WTC11 (cell line): ENCODE measurements at regions not wholly inside any gene's neighbourhood (a gene's known extent, or its start where the extent isn't known, plus 50 kb on each side); places are given as distances from the start of the nearest gene placed in this dataset.

Experiments used
- ATAC-seq: fragments of 200-7000 bp; cut with Tn5 transposase; 2 replicates; pipeline ENCODE4 v1.10.0; 2021; ENCODE audit warnings: mild to moderate bottlenecking, moderate library complexity
- CTCF ChIA-PET: fragments of 300-600 bp; sonication (Branson Sonifier 250); formaldehyde crosslinking; loops from one replicate; lab custom pipeline; 2021; ENCODE audit warnings: antibody characterized with exemption; lab: Charles Lee
- POLR2A ChIA-PET: fragments of 350-600 bp; sonication (Branson Sonifier 250); formaldehyde crosslinking; loops from one replicate; lab custom pipeline; 2021; ENCODE audit warnings: antibody characterized with exemption; lab: Charles Lee
- DNase-seq: peaks from one replicate; pipeline ENCODE4 v3.0.0; 2021; ENCODE audit warnings: low spot score
- H3K27ac Mint-ChIP-seq: 2 replicates; pipeline ENCODE4 v1.8.0; 2021; ENCODE audit warnings: mixed read lengths
- H3K27me3 Mint-ChIP-seq: 2 replicates; pipeline ENCODE4 v1.8.0; 2021; ENCODE audit warnings: low read depth, mild to moderate bottlenecking, moderate library complexity, mixed read lengths
- H3K36me3 Mint-ChIP-seq: 2 replicates; pipeline ENCODE4 v1.8.0; 2021; ENCODE audit warnings: mixed read lengths
- H3K4me1 Mint-ChIP-seq: 2 replicates; pipeline ENCODE4 v1.8.0; 2022; ENCODE audit warnings: mixed read lengths
- H3K4me3 Mint-ChIP-seq: 2 replicates; pipeline ENCODE4 v1.8.0; 2021; ENCODE audit warnings: mild to moderate bottlenecking, moderate library complexity, mixed read lengths
- H3K9me3 Mint-ChIP-seq: 2 replicates; pipeline ENCODE4 v1.8.0; 2021; ENCODE audit warnings: mixed read lengths
- ESRRA ChIP-seq: sonication (generic); formaldehyde crosslinking; IDR thresholded peaks from 2 replicates; pipeline ENCODE4 v1.8.1; 2022; ENCODE audit warnings: mild to moderate bottlenecking, missing genetic modification reagents, borderline replicate concordance
- FOXJ3 ChIP-seq: sonication (generic); formaldehyde crosslinking; IDR thresholded peaks from 2 replicates; pipeline ENCODE4 v1.9.0; 2021; ENCODE audit warnings: missing genetic modification reagents, mild to moderate bottlenecking, borderline replicate concordance
- FOXK1 ChIP-seq: sonication (generic); formaldehyde crosslinking; IDR thresholded peaks from 2 replicates; pipeline ENCODE4 v1.8.0; 2022; ENCODE audit warnings: mild to moderate bottlenecking, moderate library complexity, missing genetic modification reagents
- FOXP1 ChIP-seq: sonication (generic); formaldehyde crosslinking; IDR thresholded peaks from 2 replicates; pipeline ENCODE4 v1.8.0; 2022; ENCODE audit warnings: missing genetic modification reagents, mild to moderate bottlenecking, moderate library complexity, borderline replicate concordance
- JUN ChIP-seq: sonication (generic); formaldehyde crosslinking; IDR thresholded peaks from 2 replicates; pipeline ENCODE4 v1.8.0; 2023; ENCODE audit warnings: mild to moderate bottlenecking, missing genetic modification reagents
- NFE2L1 ChIP-seq: sonication (generic); formaldehyde crosslinking; IDR thresholded peaks from 2 replicates; pipeline ENCODE4 v1.8.1; 2023; ENCODE audit warnings: missing genetic modification reagents
- PRDM15 ChIP-seq: sonication (generic); formaldehyde crosslinking; IDR thresholded peaks from 2 replicates; pipeline ENCODE4 v1.8.0; 2022; ENCODE audit warnings: missing genetic modification reagents
- PRRX2 ChIP-seq: fragments of 250-450 bp; sonication (Bioruptor Pico); IDR thresholded peaks from 2 replicates; pipeline ENCODE4 v1.8.0; 2021; ENCODE audit warnings: mild to moderate bottlenecking
- SMAD4 ChIP-seq: sonication (generic); formaldehyde crosslinking; IDR thresholded peaks from 2 replicates; pipeline ENCODE4 v1.8.0; 2022; ENCODE audit warnings: mild to moderate bottlenecking, missing genetic modification reagents
- TEAD1 ChIP-seq: sonication (generic); formaldehyde crosslinking; IDR thresholded peaks from 2 replicates; pipeline ENCODE4 v1.8.0; 2022; ENCODE audit warnings: mild to moderate bottlenecking, missing genetic modification reagents
- ZNF232 ChIP-seq: sonication (generic); formaldehyde crosslinking; IDR thresholded peaks from 2 replicates; pipeline ENCODE4 v1.8.0; 2022; ENCODE audit warnings: mild to moderate bottlenecking, missing genetic modification reagents
- ZNF423 ChIP-seq: fragments of 250-450 bp; sonication (Bioruptor Pico); IDR thresholded peaks from 2 replicates; pipeline ENCODE4 v2.1.2; 2022; ENCODE audit warnings: mild to moderate bottlenecking, moderate library complexity
- TF ChIP-seq, protein P1 (sequence below): sonication (generic); formaldehyde crosslinking; IDR thresholded peaks from 2 replicates; pipeline ENCODE4 v1.8.1; 2023; ENCODE audit warnings: mild to moderate bottlenecking, missing genetic modification reagents, moderate library complexity
- TF ChIP-seq, protein P2 (sequence below): fragments of 250-450 bp; sonication (Bioruptor Pico); IDR thresholded peaks from 2 replicates; pipeline ENCODE4 v1.9.0; 2021; ENCODE audit warnings: mild to moderate bottlenecking
- TF ChIP-seq, protein P3 (sequence below): sonication (generic); formaldehyde crosslinking; IDR thresholded peaks from 2 replicates; pipeline ENCODE4 v1.8.0; 2022; ENCODE audit warnings: mild to moderate bottlenecking, missing genetic modification reagents
- TF ChIP-seq, protein P4 (sequence below): fragments of 250-450 bp; sonication (Bioruptor Pico); IDR thresholded peaks from 2 replicates; pipeline ENCODE4 v1.9.0; 2021; ENCODE audit warnings: moderate library complexity, mild to moderate bottlenecking, inconsistent platforms, borderline replicate concordance

DNA sequence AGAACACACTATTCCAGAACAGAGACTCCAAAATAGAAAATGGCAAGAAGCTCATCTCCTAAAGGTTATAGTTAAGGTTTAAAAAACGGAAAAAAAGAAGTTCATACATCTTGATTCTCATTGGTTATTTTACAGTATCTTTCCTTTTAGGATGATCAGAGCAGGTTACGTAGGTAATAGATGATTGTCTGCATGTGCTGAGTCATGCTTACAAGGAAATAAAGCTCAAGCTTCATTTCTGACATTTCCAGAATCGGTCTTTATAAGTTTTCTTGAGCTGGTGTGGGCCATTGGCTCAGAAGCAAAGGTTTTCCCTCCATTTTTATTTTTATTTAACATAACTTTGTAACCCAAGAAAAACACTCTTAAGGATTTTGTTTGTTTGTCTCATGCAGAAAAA lies 1030.3 kb upstream of the CDH8 start:
- TF ChIP-seq, protein P1, sequence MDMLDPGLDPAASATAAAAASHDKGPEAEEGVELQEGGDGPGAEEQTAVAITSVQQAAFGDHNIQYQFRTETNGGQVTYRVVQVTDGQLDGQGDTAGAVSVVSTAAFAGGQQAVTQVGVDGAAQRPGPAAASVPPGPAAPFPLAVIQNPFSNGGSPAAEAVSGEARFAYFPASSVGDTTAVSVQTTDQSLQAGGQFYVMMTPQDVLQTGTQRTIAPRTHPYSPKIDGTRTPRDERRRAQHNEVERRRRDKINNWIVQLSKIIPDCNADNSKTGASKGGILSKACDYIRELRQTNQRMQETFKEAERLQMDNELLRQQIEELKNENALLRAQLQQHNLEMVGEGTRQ (CRISPR knock-in tag): no peak
- TF ChIP-seq ZNF423: no peak
- Mint-ChIP-seq H3K27me3 (no peaks in the 10 kb centered on the region; the same call in 1 of the 2 replicates), H3K27ac (peak overlapping the region; percentile 43; the same call in 1 of the 2 replicates), H3K36me3 (no peaks in the 10 kb centered on the region; the same call in none of the 2 replicates), H3K4me1 (peaks cover 50% of the 10 kb centered on the region), H3K4me3 (no peak overlapping the region), H3K9me3 (peaks cover 7% of the 10 kb centered on the region)
- ChIA-PET POLR2A (no interaction called here), CTCF (no interaction called here)
- DNase-seq (no peak), ATAC-seq (no peak)

DNA sequence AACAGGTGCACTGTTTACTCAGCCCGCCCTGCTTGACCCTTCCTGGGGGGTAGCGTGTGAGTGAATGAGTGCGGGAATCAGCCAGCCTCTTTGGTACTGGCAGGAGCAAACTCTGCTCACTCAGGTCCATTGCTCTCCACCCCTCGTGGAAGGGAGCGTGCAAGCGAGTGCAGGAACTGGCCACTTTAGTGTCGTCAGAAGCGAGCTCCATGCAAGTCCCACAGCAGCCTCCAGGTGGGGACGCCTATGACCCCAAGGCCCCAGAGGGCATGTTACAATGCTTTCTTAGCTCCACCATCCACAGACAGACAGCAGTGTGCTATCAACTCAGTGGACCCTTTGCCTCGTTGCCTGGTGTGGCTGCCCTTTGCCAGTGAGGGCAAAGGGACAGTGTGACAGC lies 1025.1 kb upstream of the CDH8 start:
- POLR2A ChIA-PET: no interaction called here
- H3K4me3 Mint-ChIP-seq: no peak overlapping the region
- no peaks in the 10 kb centered on the region; the same call in 1 of the 2 replicates for H3K27me3 Mint-ChIP-seq
- CTCF ChIA-PET: interaction anchor here (1.0 to 1.1 kb wide), 3 partner anchors 10 to 228 kb away, joined by 3 to 6 read pairs (median 4); no protein-coding TSS in a partner anchor
- ATAC-seq: peak; percentile 82
- no peak overlapping the region for H3K27ac Mint-ChIP-seq
- no peak for TF ChIP-seq PRRX2 (CRISPR knock-in tag)
- peaks cover 3% of the 10 kb centered on the region; the same call in 1 of the 2 replicates for H3K9me3 Mint-ChIP-seq
- H3K36me3 Mint-ChIP-seq: no peaks in the 10 kb centered on the region; the same call in 1 of the 2 replicates
- peak; percentile 27 for DNase-seq
- peaks cover 18% of the 10 kb centered on the region for H3K4me1 Mint-ChIP-seq

DNA sequence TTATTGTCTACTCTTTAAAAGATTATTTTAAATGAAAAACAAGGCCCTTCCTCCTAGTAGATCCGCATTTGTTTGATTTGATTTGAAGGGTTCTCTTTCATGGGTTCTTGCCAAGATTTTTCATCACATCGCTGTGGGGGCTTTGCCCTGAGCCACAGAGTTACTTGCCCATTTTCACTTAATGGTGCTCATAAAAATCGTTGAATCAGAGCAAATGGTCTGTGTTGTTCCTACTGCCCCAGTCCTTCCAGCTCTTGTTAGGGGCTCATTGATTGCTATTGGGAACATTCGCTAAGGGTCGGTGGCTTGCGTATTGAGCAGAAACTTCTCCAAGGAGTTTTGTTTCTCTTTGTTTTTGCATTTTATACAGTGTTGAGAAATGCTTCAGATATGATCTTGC lies 1023.4 kb upstream of the CDH8 start:
- POLR2A ChIA-PET: no interaction called here
- no peak for DNase-seq
- Mint-ChIP-seq H3K36me3 (no peaks in the 10 kb centered on the region; the same call in 1 of the 2 replicates), H3K4me3 (no peak overlapping the region), H3K27me3 (no peaks in the 10 kb centered on the region), H3K4me1 (peaks cover 7% of the 10 kb centered on the region; the same call in 1 of the 2 replicates), H3K9me3 (peaks cover 3% of the 10 kb centered on the region; the same call in 1 of the 2 replicates), H3K27ac (no peak overlapping the region)
- CTCF ChIA-PET: no interaction called here
- TF ChIP-seq, protein P2, sequence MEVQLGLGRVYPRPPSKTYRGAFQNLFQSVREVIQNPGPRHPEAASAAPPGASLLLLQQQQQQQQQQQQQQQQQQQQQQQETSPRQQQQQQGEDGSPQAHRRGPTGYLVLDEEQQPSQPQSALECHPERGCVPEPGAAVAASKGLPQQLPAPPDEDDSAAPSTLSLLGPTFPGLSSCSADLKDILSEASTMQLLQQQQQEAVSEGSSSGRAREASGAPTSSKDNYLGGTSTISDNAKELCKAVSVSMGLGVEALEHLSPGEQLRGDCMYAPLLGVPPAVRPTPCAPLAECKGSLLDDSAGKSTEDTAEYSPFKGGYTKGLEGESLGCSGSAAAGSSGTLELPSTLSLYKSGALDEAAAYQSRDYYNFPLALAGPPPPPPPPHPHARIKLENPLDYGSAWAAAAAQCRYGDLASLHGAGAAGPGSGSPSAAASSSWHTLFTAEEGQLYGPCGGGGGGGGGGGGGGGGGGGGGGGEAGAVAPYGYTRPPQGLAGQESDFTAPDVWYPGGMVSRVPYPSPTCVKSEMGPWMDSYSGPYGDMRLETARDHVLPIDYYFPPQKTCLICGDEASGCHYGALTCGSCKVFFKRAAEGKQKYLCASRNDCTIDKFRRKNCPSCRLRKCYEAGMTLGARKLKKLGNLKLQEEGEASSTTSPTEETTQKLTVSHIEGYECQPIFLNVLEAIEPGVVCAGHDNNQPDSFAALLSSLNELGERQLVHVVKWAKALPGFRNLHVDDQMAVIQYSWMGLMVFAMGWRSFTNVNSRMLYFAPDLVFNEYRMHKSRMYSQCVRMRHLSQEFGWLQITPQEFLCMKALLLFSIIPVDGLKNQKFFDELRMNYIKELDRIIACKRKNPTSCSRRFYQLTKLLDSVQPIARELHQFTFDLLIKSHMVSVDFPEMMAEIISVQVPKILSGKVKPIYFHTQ (CRISPR knock-in tag): no peak
- no peak for TF ChIP-seq FOXJ3 (CRISPR knock-in tag)
- TF ChIP-seq TEAD1 (CRISPR knock-in tag): no peak
- TF ChIP-seq FOXK1: no peak
- TF ChIP-seq SMAD4 (CRISPR knock-in tag): no peak
- TF ChIP-seq PRRX2 (CRISPR knock-in tag): no peak
- ATAC-seq: no peak

- DNase-seq (no peak), ATAC-seq (no peak)
- H3K27ac Mint-ChIP-seq: no peak overlapping the region
- POLR2A ChIA-PET: no interaction called here
- peaks cover 3% of the 10 kb centered on the region; the same call in 1 of the 2 replicates for H3K9me3 Mint-ChIP-seq
- no peak overlapping the region for H3K4me3 Mint-ChIP-seq
- H3K36me3 Mint-ChIP-seq: no peaks in the 10 kb centered on the region; the same call in 1 of the 2 replicates
- CTCF ChIA-PET: no interaction called here
- peaks cover 3% of the 10 kb centered on the region; the same call in 1 of the 2 replicates for H3K4me1 Mint-ChIP-seq
- no peaks in the 10 kb centered on the region for H3K27me3 Mint-ChIP-seq
- TF ChIP-seq PRDM15 (CRISPR knock-in tag) (no peak), JUN (no peak), FOXP1 (CRISPR knock-in tag) (no peak), NFE2L1 (CRISPR knock-in tag) (no peak), ZNF232 (CRISPR knock-in tag) (no peak), FOXK1 (no peak), ESRRA (CRISPR knock-in tag) (no peak)
- TF ChIP-seq, protein P3, sequence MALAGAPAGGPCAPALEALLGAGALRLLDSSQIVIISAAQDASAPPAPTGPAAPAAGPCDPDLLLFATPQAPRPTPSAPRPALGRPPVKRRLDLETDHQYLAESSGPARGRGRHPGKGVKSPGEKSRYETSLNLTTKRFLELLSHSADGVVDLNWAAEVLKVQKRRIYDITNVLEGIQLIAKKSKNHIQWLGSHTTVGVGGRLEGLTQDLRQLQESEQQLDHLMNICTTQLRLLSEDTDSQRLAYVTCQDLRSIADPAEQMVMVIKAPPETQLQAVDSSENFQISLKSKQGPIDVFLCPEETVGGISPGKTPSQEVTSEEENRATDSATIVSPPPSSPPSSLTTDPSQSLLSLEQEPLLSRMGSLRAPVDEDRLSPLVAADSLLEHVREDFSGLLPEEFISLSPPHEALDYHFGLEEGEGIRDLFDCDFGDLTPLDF (CRISPR knock-in tag): no peak
- TF ChIP-seq, protein P4, sequence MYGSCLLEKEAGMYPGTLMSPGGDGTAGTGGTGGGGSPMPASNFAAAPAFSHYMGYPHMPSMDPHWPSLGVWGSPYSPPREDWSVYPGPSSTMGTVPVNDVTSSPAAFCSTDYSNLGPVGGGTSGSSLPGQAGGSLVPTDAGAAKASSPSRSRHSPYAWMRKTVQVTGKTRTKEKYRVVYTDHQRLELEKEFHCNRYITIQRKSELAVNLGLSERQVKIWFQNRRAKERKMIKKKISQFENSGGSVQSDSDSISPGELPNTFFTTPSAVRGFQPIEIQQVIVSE (CRISPR knock-in tag): no peak
Measured at GRCh38 chr16:63057341-63057740, 1021.1 kb upstream of the CDH8 start.
